ENCODE measurements at regions not wholly inside any gene's neighbourhood (a gene's known extent, or its start where the extent isn't known, plus 50 kb on each side); places are given as distances from the start of the nearest gene placed in this dataset.

GRCh38 chr1:37240897-37241296, 206.6 kb upstream of the GRIK3 start:
- H3K4me1 ChIP-seq (ENCODE audit: low read length) = no peaks in the 10 kb centered on the region
- H3K9me3 ChIP-seq (replicated peaks; ENCODE audit: insufficient read depth, low read length) = no peaks in the 10 kb centered on the region
- H3K9ac ChIP-seq (ENCODE audit: low read length) = no peak overlapping the region
- no peak overlapping the region for H3K4me2 ChIP-seq (ENCODE audit: low read depth, low read length)
- H3K36me3 ChIP-seq (replicated peaks; ENCODE audit: insufficient read depth, low read length) = no peaks in the 10 kb centered on the region
- no peak for TF ChIP-seq CTCF (IDR thresholded peaks at IDR 0.05; ENCODE audit: low read length)
- TF ChIP-seq EZH2 (optimal IDR thresholded peaks at IDR 0.05; ENCODE audit: low read depth, low read length) = no peak
- no peak for TF ChIP-seq EZH2phosphoT487 (IDR thresholded peaks at IDR 0.05; ENCODE audit: low read length)
- no peak overlapping the region for H2AFZ ChIP-seq (ENCODE audit: low read length)
- H4K20me1 ChIP-seq (ENCODE audit: insufficient read depth, low read length) = no peaks in the 10 kb centered on the region
- no peaks in the 10 kb centered on the region for H3F3A ChIP-seq (ENCODE audit: insufficient read depth, low read length)
- no peak overlapping the region for H3K4me3 ChIP-seq (ENCODE audit: low read length)
- no peak for DNase-seq
- no peak overlapping the region for H3K27ac ChIP-seq (ENCODE audit: low read length)
- no peaks in the 10 kb centered on the region for H3K79me2 ChIP-seq (ENCODE audit: low read length)
- peaks cover 88% of the 10 kb centered on the region for H3K27me3 ChIP-seq (replicated peaks; ENCODE audit: insufficient read depth, low read length)
- no peaks in the 10 kb centered on the region for H3K9me2 ChIP-seq (replicated peaks; ENCODE audit: insufficient read depth, low read length)

- Histone ChIP-seq H3K4me2 (ENCODE audit: low read depth, low read length) (no peak overlapping the region), H3K79me2 (ENCODE audit: low read length) (no peaks in the 10 kb centered on the region), H3K27me3 (replicated peaks; ENCODE audit: insufficient read depth, low read length) (peaks cover 82% of the 10 kb centered on the region), H3K4me3 (ENCODE audit: low read length) (no peak overlapping the region), H3K27ac (ENCODE audit: low read length) (no peak overlapping the region), H3K36me3 (replicated peaks; ENCODE audit: insufficient read depth, low read length) (no peaks in the 10 kb centered on the region), H3F3A (ENCODE audit: insufficient read depth, low read length) (no peaks in the 10 kb centered on the region), H3K9me3 (replicated peaks; ENCODE audit: insufficient read depth, low read length) (no peaks in the 10 kb centered on the region), H4K20me1 (ENCODE audit: insufficient read depth, low read length) (no peaks in the 10 kb centered on the region), H2AFZ (ENCODE audit: low read length) (no peak overlapping the region), H3K9me2 (replicated peaks; ENCODE audit: insufficient read depth, low read length) (no peaks in the 10 kb centered on the region), H3K9ac (ENCODE audit: low read length) (no peak overlapping the region), H3K4me1 (ENCODE audit: low read length) (no peaks in the 10 kb centered on the region)
- no peak for DNase-seq
- TF ChIP-seq EZH2phosphoT487 (IDR thresholded peaks at IDR 0.05; ENCODE audit: low read length) (no peak), CTCF (IDR thresholded peaks at IDR 0.05; ENCODE audit: low read length) (no peak), EZH2 (optimal IDR thresholded peaks at IDR 0.05; ENCODE audit: low read depth, low read length) (no peak)
Measured at GRCh38 chr1:37242501-37242900, 208.2 kb upstream of the GRIK3 start.

GRCh38 chr1:37243368-37244082, 209.2 kb upstream of the GRIK3 start:
- DNase-seq = no peak
- no peak overlapping the region for H3K4me2 ChIP-seq (ENCODE audit: low read depth, low read length)
- no peak overlapping the region for H3K4me3 ChIP-seq (ENCODE audit: low read length)
- H3F3A ChIP-seq (ENCODE audit: insufficient read depth, low read length) = no peaks in the 10 kb centered on the region
- H3K9ac ChIP-seq (ENCODE audit: low read length) = no peak overlapping the region
- H3K36me3 ChIP-seq (replicated peaks; ENCODE audit: insufficient read depth, low read length) = no peaks in the 10 kb centered on the region
- H3K79me2 ChIP-seq (ENCODE audit: low read length) = no peaks in the 10 kb centered on the region
- H3K9me2 ChIP-seq (replicated peaks; ENCODE audit: insufficient read depth, low read length) = no peaks in the 10 kb centered on the region
- H4K20me1 ChIP-seq (ENCODE audit: insufficient read depth, low read length) = no peaks in the 10 kb centered on the region
- no peak overlapping the region for H2AFZ ChIP-seq (ENCODE audit: low read length)
- H3K4me1 ChIP-seq (ENCODE audit: low read length) = no peaks in the 10 kb centered on the region
- peaks cover 74% of the 10 kb centered on the region for H3K27me3 ChIP-seq (replicated peaks; ENCODE audit: insufficient read depth, low read length)
- H3K27ac ChIP-seq (ENCODE audit: low read length) = no peak overlapping the region
- H3K9me3 ChIP-seq (replicated peaks; ENCODE audit: insufficient read depth, low read length) = no peaks in the 10 kb centered on the region
- no peak for TF ChIP-seq EZH2phosphoT487 (IDR thresholded peaks at IDR 0.05; ENCODE audit: low read length)
- no peak for TF ChIP-seq CTCF (IDR thresholded peaks at IDR 0.05; ENCODE audit: low read length)
- TF ChIP-seq EZH2 (optimal IDR thresholded peaks at IDR 0.05; ENCODE audit: low read depth, low read length) = no peak

Data from MM.1S (cell line).